GM18858 (cell line): ENCODE measurements at regions not wholly inside any gene's neighbourhood (a gene's known extent, or its start where the extent isn't known, plus 50 kb on each side); places are given as distances from the start of the nearest gene placed in this dataset.
A peak's percentile ranks its signal among the peaks of the same experiment; 100 is the strongest.
"Not testable (repeated sequence)": the region's sequence is repeated elsewhere in the genome, so short reads cannot be mapped to it uniquely, and the experiment has no call there.

Source experiments
- ATAC-seq: cut with Tn5 transposase; IDR thresholded peaks from one replicate; pipeline ENCODE4 v1.9.1; 2021; ENCODE audit not compliant: unreplicated experiment

DNA sequence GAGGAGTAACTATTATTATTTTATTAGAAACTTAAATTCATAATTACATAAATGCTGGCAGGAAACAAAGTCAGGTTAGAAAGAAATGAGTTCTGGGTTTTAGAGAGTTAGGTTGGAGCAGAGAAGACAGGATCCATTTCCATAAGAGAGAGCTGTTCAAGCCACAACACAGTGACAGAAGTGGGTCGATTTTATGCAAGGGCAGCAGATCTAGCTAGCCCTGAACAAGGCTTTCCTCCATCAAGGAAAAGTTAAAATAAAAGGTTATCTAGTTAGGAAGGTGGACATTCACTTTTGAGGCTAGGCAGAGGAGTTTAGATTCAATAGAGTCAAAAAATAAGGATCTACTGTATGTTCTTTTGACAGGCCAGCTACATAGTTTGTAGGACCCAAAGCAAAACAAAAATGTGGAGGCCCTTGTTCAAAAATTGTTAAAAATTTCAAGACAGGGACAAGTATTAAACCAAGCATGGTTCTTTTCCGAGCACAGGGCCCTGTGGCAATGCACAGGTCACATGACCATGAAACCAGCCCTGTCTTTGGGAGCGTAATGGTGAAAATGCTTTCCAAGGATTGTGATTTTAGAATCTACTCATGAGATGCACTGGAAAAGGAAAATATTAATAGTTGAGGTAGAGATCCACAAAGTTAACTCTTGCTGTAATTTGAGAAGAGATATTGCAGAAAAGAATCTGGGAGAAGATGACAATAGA lies 91.2 kb upstream of the CREB1 start:
- ATAC-seq = no peak

DNA sequence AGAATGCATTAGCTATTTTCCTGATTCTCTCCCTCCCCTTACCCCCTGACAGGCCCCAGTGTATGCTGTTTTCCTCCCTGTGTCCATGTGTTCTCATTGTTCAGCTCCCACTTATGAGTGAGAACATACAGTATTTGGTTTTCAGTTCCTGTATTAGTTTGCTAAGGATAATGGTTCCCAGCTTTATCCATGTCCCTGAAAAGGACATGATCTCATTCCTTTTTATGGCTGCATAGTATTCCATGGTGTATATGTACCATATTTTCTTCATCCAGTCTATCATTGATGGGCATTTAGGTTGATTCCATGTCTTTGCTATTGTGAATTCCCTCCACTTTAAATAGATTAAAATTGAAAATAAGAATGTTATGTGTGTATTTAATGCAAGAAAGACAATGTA lies 89.9 kb upstream of the CREB1 start:
- not testable (repeated sequence) for ATAC-seq

DNA sequence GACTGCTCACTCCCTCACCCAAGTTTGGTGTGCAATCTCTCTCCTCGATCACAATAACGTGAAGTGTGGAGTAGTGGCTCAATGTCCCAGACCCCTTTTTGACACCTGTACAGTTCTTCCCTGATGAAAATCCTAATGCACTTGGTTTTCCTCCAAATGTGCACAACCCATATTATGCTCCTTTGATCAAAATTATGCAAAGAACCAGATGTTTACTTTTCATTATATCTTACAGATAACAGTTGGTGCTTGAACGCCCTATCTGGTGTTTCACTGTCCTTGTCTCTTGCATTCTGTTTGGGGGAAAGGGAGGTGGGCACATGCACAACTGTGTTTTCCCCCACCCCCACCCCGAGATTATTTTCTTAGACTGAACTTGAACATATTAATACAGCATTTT lies 85.0 kb upstream of the CREB1 start:
- no peak for ATAC-seq

DNA sequence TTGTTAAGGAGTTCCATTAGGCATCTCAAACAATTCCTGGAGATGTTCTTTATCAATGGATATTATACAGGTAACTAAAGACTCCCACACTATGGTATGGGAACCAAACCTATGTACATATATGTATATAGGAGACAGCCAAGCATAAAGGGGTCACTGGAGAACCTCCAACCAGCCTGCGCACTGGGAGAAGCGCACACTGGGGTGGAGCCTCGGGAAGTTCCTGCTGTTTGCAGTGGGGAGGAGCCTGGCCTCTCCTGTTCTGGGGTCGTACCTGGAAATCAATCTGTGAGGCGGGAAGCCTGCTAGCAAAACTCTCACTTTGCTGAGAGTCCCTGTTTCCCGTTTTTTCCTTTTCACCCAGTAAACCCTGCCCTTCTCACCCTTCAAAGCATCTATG lies 83.1 kb upstream of the CREB1 start:
- ATAC-seq = no peak

DNA sequence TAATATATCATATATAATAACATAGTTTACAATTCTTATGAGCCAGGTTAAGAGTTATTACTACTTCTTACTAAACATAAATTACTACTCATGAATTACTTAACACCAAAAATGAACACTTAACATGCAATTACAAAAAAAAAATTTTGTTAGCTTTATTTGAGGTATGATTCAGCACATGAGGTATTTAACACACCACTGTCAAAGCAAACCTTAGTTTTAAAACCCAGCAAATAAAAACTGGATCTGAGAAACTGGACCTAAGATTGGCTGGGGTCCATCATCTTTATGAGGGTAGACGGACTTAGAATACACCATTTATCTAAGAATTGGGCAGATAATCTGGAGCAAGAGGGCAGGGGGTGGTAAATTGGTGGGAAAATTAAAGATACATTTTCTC lies 81.8 kb upstream of the CREB1 start:
- ATAC-seq = no peak

DNA sequence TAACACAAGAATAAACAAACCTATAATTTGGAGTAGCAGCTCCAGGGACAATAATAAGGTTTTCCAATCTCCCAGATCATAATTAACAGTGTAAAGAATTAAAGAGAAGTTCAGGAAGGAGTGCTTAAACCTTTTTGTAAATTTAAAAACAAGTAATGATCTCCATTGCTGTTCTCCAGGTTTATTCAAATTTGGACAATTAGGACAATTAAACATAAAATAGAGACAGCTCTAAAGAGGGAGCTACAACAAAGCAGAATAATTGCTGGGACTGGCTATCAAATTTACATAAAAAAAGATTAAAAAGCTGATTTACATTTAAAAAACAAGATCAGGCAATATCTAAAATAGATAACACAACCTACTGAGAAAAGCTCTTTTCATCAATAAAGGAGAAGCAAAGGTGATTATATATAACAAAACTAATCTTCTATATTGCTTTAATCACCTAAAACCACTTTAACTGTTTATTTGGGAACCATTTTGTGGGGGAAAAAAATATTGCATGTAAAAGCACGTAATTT lies 80.1 kb upstream of the CREB1 start:
- no peak for ATAC-seq

DNA sequence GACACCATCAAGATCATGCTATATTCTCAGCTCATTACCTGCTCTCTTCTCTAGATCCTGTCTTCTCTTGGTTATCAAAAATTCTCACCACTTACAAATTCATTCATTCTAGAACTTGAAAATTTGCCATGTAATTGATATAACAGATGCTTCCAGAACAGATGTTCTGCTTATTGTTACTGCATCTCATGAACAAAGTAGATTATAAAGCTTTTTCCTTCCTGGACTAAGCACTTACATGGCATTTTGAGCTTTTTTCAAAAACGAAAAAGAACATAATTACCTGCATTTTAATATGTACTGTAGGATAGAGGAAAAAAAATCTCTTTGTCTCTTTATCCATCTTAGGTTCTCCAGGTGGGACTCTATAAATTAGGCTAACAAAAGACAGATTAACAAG lies 79.6 kb upstream of the CREB1 start:
- no peak for ATAC-seq

DNA sequence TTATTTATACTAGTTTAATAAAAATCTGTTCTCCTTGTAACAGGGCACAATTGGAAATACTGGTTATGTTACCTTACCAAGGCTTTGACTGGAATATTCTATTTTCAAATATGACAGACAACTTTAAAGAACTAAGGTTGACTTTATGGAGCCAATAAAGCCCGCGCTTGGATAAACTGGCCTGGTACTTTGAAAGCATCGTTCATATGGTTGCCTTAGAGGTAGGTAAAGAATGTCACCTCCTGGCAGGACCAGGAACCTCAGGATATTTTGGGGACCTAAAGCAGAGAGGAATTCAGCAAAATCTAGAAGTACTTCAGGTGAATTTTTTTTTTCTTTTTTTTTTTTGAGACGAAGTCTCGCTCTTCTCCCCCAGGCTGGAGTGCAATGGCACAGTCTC lies 71.2 kb upstream of the CREB1 start:
- no peak for ATAC-seq

DNA sequence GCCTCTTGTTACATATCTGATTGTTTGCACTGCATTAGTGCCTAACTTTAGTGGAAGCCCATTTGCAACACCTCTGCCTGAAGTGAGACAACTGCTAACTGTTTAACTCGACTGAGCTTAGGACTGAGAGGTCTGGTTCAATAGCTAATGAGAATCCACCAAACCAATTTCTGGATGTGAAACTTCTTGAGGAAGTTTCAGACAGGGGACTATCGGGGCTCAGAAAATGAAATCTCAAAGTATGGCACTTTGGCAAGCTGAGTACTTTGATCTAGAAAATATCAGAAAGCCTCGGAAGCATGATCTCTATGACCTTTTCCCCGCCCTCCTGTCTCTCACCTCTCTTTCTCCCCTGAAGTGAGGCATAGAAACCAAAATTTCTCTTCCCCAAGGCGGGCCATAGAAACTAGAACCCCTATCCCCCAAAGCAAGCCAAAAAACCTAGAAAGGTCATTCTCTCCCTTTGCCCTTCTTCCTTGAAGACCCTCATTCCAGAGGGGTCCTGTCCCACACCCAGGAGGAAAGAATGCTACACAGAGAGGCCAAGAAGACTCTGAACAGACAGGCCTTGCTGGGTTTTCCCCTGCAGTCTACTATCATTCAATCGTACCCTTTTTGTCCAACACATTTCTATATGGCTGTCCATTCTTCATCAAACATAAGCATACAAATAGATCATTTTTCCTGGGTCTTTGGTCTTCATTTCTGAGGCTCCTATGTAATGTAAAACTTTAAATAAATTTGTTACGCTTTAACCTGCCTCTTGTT lies 69.6 kb upstream of the CREB1 start:
- ATAC-seq = peak; percentile 62

DNA sequence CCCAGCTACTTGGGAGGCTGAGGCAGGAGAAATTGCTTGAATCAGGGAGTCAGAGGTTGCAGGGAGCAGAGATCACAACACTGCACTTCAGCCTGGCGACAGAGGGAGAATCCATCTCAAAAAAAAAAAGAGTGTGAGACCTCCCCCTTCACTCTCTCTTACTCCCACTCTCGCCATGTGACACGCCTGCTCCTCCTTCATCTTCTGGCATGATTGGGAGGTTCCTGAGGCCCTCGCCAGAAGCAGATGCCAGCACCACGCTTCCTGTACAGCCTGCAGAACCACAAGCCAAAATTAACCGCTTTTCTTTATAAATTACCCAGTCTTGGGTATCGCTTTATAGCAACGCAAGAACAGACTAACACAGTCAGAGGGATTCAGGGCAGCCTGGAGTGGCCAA lies 66.3 kb upstream of the CREB1 start:
- ATAC-seq = no peak

DNA sequence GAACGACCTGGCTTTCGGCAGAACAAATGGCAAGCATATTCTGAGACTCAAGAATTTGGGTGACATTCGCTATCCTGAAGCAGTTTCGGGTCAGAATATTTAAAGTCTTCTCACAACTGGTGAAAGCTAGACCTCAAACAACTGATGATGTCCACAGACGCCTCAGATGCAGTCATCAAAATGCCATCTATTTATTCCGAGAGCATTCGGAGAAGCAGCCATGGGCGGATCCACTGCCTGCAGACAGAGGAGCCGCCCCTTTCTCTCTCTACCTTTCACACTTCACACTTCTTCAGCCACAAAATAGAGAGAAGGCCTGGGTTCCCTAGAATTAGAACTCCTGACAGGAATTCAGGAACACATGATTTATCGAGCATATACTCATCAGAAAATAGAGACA lies 65.8 kb upstream of the CREB1 start:
- ATAC-seq = no peak

DNA sequence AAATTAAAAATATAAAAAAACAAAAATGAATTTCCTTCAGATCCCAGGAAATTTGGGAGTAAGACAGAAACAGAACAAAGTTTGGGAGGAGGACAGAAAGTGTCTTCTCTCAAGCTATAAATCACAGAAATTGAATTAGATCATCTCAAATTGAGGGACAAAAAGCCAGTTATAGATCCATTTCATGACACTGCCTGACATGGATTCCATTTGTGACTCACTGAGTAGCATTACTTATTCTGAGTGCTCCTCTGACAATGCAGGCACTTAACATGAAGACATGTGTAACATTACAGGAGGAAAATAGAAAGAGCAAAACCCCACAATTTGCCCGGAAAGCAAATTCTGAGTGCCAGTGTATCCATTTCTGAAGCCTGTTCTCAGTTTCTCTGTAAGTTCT lies 63.9 kb upstream of the CREB1 start:
- ATAC-seq = no peak

DNA sequence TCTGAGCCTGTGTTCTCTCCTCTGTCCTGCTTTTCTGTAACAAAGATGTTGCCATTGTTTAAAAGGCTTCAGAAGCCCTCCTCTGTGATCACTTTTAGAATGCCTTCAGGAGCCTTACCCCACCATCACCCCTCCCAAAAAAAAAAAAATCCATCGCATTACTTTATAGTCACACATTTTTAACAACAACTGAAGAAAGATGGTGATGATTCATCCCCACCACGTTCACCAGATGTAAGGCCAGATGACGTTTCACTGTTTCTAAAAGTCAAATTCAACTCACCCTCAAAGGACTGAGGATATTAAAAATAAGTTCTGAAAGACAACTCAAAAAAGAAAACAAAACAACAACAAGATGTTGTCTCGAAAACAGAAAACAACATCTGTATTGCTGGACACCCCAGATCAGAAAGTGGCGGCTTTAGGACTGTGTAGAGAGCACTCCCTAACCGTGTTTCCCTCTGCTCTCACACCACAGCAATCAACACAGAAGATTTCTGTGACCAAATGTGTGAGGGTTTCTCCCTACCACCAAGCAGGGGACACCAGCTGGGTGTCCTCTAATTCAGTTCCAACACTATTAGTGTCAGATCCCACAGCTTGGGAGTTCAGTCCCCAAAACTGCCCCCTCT lies 61.9 kb upstream of the CREB1 start:
- ATAC-seq = no peak

DNA sequence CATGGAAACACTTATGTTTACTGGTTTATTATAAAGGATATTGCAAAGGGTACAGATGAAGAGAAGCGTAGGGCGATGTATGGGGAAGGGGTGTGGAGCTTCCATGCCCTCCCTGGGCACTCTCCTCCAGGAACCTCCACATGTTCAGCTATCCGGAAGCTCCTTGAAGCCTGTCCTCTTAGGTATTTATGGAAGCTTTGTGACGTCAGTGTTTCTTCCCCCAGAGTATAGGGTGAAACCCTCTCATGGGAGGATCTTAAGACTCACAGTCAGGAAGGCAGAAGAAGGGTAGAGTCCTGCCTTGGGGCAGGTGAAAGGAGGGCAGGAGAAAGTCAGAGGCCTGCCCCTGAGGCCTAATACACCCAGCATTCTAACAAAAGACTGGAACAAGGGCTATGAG lies 61.3 kb upstream of the CREB1 start:
- no peak for ATAC-seq

DNA sequence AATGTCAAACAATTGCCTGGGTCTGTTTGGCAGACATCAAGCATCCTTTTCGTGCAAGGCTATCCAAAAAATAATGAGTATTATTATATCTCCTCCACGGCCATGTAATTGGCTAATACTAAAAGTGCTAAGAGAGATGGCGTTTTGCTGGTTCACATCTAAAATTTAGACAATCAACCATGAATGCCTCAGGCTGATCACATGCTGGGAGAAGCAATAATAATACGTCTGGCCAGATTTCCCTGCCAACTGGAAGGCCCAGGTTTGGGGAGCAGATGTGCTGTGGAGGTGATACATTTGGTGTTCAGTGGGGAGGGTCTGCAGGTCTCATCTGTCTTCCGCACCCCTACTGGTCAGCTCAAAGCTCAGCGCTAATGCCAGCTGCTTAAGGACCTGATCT lies 60.3 kb upstream of the CREB1 start:
- ATAC-seq = no peak

DNA sequence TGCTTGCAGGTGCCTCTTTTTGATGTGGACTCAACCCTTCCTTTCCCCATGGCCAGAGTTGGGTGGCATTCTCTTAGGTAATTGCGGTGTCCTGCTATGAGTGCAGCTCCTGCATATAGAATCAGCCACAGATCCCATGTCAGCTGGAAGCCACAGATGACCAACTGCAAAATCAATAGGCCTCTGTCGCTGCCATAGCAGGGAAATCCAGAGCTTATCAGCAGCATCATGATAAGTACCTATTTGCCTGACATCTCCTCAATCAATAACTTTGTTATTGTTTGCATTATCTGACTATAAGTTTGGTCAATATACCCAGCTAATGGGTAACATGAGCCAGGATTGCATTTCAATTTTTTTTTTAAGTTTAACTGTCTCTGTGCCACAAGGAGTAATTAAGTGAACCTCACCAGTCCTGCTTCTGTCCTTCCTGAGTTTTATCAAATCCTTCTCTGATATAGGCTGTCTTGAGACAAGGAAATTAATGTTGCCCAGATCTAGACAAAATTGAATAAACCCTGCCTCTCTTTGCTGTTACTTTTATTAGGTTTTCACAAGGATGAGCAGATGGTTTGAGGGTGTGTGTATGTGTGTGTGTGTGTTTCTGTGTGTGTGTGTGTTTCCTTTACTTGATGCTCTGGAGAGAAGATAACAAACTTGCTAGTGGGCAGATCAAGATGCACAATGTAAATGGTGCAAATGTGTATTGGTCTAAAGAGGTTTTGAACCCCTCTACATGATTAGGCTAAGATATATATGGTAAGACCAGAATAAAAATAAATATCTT lies 59.6 kb upstream of the CREB1 start:
- no peak for ATAC-seq

DNA sequence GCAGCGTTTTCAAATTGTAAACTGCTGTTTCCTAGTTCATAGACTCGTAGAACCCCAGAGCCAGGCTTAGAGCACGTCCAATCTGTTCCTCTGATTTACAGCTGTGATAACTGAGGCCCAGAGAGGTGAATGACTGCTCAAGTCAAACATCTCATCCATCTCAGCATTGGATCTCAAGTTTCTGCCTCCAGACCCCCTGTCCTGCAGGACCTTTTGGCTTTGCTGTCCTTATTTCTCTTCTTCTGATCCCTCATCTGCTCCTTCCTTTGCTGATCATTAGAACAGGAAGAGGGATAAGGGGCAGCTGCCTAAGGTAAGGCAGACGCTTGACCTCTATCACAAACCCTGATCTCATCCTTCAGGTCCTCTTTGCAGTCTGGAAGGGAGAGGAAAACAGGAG lies 58.5 kb upstream of the CREB1 start:
- ATAC-seq = no peak

DNA sequence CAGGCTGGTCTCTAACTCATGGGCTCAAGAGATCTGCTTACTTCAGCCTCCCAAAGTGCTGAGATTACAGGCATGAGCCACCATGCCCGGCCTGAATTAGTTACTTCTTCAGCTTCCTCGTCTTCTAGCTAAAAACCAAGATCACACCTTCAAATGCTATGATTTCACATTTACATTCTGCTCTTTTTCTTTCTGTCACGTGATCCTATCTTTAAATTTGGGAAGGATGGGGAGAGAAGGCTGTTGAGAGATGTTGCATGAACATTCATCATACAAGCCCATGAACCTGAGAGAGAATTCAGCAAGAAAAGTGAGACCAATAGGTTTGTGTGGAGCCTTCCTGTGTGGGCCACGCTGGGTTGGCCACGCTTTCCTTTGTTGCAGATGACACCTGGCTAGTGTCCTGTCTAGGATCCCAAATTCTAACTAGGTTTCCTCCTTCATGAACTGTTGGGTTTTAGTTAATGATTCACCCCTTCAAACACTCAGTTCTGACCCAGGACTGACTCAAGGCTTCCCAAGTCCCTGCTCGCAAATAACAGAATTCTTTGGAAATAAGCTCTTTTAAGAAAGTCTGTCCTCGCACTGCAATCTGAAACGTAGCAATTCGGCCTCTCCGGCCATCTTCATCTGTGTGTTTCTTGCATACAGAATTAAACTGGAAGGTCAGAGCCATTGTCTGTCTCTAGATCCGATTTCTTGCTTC lies 57.3 kb upstream of the CREB1 start:
- no peak for ATAC-seq

DNA sequence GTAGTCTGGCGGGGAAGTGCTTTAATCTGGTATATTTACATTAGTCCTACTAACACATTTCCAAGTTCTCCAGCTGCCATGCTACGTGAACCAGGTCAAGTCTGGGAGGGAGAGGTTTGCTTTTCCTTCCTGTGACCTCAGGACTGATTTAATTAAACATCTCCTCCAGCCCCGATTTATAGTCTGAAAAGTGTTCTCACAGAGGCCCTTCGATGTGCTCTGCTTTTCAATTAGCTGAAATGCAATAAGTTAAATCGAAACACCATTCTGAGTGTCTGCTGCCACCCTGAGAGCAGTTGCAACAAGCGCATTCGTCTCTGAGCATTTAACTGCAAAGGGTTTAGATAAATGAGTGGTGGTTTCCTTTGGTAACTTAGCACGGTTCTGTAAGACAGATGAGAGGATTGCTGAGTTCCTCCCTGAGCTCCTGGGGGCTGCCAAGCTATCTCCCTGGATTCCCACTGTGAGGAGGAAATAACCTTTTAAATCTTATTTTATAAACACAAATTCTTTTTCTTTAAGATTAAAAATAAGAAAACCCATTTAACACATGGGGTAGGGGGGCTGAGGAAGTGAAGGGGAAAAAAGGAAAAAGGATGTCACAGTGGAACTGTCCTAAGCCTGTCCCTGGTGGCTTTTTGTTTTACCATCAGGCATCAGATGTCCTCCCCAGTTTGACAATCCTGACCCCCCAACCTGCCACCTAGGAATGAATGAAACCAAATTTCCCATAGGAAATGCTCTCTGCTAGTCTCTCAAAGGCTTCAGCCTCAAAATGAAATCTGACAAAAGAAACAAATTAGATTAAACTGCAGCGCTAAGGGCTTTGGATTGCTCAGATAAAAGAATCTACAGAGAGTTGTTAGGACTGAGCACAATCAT lies 56.5 kb upstream of the CREB1 start:
- ATAC-seq = no peak

DNA sequence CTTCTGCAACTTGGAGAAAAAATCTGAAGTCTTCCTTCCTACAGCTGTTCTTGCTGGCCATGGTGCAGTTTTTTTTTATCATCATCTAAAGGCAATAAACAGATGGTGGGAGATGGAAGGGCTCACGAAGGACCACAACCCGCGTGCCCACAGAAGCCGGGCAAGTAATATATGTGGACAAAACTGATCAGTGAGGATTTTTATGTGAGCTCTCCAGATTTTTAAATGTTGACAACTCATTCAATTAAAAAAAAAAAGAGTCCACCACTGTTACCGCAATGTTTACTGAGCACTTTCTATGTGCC lies 55.9 kb upstream of the CREB1 start:
- ATAC-seq = no peak
